ENCODE measurements at regions not wholly inside any gene's neighbourhood (a gene's known extent, or its start where the extent isn't known, plus 50 kb on each side); places are given as distances from the start of the nearest gene placed in this dataset.

- no peak for TF ChIP-seq CTCF (IDR thresholded peaks at IDR 0.05)
- no peak for TF ChIP-seq POLR2A (IDR thresholded peaks at IDR 0.05)
These were observed 54.3 kb upstream of the TNRC6B start for GRCh38 chr22:40123387-40123786.
